ENCODE measurements at regions not wholly inside any gene's neighbourhood (a gene's known extent, or its start where the extent isn't known, plus 50 kb on each side); places are given as distances from the start of the nearest gene placed in this dataset.

DNA sequence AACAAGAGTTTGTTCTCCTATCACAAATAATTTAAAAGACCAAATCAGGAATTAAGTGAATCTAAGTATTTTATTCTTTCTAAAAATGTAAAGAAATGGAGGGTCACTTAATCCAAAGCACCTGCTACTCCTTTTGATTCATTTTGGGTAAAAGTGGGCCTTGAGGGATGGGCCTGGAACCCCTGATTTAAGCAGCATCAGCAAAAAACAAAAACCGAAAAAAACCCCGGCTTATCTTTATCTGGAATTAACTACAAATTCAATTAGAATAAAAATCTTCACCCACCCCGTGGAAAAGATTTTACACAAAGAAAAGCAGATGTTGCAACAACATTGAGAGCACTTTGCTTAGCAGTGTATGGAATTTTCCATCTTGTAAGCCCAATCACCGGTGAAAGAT lies 1018.2 kb downstream of the MCTP2 start:
- TF ChIP-seq, protein P1, sequence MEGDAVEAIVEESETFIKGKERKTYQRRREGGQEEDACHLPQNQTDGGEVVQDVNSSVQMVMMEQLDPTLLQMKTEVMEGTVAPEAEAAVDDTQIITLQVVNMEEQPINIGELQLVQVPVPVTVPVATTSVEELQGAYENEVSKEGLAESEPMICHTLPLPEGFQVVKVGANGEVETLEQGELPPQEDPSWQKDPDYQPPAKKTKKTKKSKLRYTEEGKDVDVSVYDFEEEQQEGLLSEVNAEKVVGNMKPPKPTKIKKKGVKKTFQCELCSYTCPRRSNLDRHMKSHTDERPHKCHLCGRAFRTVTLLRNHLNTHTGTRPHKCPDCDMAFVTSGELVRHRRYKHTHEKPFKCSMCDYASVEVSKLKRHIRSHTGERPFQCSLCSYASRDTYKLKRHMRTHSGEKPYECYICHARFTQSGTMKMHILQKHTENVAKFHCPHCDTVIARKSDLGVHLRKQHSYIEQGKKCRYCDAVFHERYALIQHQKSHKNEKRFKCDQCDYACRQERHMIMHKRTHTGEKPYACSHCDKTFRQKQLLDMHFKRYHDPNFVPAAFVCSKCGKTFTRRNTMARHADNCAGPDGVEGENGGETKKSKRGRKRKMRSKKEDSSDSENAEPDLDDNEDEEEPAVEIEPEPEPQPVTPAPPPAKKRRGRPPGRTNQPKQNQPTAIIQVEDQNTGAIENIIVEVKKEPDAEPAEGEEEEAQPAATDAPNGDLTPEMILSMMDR (IDR thresholded peaks at IDR 0.05): no peak
- no peak for TF ChIP-seq POLR2A (IDR thresholded peaks at IDR 0.05)

All from body of pancreas (tissue), 4 donors.